C4-2B (cell line): ENCODE measurements at regions not wholly inside any gene's neighbourhood (a gene's known extent, or its start where the extent isn't known, plus 50 kb on each side); places are given as distances from the start of the nearest gene placed in this dataset.

ENCODE experiments used
- ZFX ChIP-seq: fragments of 450-650 bp; IDR thresholded peaks from 2 replicates; pipeline ENCODE4 v1.6.1; 2017
- TF ChIP-seq, protein P1 (sequence below): fragments of 450-650 bp; conservative IDR thresholded peaks from 2 replicates; pipeline ENCODE4 v1.5.1; 2017; ENCODE audit warnings: mild to moderate bottlenecking

GRCh38 chr13:110001670-110002275, 215.4 kb upstream of the IRS2 start:
- TF ChIP-seq, protein P1, sequence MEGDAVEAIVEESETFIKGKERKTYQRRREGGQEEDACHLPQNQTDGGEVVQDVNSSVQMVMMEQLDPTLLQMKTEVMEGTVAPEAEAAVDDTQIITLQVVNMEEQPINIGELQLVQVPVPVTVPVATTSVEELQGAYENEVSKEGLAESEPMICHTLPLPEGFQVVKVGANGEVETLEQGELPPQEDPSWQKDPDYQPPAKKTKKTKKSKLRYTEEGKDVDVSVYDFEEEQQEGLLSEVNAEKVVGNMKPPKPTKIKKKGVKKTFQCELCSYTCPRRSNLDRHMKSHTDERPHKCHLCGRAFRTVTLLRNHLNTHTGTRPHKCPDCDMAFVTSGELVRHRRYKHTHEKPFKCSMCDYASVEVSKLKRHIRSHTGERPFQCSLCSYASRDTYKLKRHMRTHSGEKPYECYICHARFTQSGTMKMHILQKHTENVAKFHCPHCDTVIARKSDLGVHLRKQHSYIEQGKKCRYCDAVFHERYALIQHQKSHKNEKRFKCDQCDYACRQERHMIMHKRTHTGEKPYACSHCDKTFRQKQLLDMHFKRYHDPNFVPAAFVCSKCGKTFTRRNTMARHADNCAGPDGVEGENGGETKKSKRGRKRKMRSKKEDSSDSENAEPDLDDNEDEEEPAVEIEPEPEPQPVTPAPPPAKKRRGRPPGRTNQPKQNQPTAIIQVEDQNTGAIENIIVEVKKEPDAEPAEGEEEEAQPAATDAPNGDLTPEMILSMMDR = no peak
- no peak for TF ChIP-seq ZFX
